ENCODE measurements at regions not wholly inside any gene's neighbourhood (a gene's known extent, or its start where the extent isn't known, plus 50 kb on each side); places are given as distances from the start of the nearest gene placed in this dataset.

DNA sequence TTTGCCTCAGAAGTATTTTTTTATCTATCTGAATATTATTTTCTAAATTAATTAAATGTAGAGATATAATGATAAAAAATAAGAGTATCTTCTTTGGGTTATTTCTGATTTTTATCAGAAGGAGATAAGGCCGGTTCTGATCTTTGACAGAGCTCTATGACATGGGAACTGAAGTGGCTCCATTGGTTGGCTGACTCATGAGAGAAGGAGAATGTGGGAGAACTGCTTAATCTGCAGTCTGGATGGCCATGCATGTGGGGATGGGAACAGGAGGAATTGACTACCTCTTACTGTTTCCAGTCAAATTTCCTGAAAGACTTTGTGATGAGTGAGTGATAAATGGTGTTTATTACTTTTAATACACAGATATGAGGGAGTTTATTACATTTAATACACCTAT lies 155.8 kb upstream of the ATP2B1 start:
- DNase-seq (ENCODE audit: insufficient read length, low spot score) (no peak), FAIRE-seq (no peak)
- no peak for TF ChIP-seq CTCF (IDR thresholded peaks at IDR 0.05; ENCODE audit: insufficient read depth, missing control alignments)

- no peak for DNase-seq (ENCODE audit: insufficient read length, low spot score)
- no peak for FAIRE-seq
- no peak for TF ChIP-seq CTCF (IDR thresholded peaks at IDR 0.05; ENCODE audit: insufficient read depth, missing control alignments)
These were observed 155.3 kb upstream of the ATP2B1 start for GRCh38 chr12:89863968-89864367.

GRCh38 chr12:89863493-89863938 lies 154.9 kb upstream of the ATP2B1 start:
- no peak for FAIRE-seq
- no peak for TF ChIP-seq CTCF (IDR thresholded peaks at IDR 0.05; ENCODE audit: insufficient read depth, missing control alignments)
- no peak for DNase-seq (ENCODE audit: insufficient read length, low spot score)

GRCh38 chr12:89862511-89863445 lies 154.1 kb upstream of the ATP2B1 start:
- DNase-seq (ENCODE audit: insufficient read length, low spot score) (no peak), FAIRE-seq (no peak)
- no peak for TF ChIP-seq CTCF (IDR thresholded peaks at IDR 0.05; ENCODE audit: insufficient read depth, missing control alignments)

GRCh38 chr12:89861086-89861485 lies 152.4 kb upstream of the ATP2B1 start:
- no peak for TF ChIP-seq CTCF (IDR thresholded peaks at IDR 0.05; ENCODE audit: insufficient read depth, missing control alignments)
- FAIRE-seq (no peak), DNase-seq (ENCODE audit: insufficient read length, low spot score) (no peak)

DNA sequence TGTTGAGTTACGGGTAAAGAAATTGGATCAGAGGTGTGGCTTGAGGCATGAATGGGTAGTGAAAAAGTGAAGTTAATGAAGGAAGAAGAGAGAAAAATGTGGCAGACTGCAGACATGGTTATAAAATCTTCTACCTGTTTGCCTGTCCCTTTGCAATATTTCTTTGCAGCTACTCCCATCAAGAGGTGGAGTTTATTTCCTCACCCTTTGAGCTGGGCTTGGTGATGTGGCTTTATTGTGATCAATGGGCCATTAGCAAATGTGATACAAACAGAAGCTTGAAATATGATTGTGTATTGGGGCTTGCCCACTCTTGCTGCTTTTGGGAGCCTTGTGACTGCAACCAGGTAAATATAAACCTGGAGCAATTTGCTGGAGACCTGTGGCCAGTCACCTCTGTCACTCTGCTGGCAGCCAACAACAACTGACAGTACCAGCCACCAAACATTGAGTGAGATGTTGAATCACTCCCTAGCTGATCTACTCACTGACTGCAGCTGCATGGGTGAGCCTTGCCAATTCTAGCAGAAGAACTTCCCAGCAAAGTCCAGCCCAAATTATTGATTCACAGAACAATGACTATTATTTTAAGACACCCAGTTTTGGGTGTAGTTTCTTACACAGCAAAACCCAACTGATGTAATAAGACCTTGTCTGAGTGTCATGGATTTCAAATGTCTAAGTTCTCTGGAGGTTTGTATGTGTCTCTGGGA lies 151.0 kb upstream of the ATP2B1 start:
- DNase-seq (ENCODE audit: insufficient read length, low spot score) (no peak), FAIRE-seq (no peak)
- TF ChIP-seq CTCF (IDR thresholded peaks at IDR 0.05; ENCODE audit: insufficient read depth, missing control alignments) = no peak

All from D721Med (cell line).